ENCODE measurements at regions not wholly inside any gene's neighbourhood (a gene's known extent, or its start where the extent isn't known, plus 50 kb on each side); places are given as distances from the start of the nearest gene placed in this dataset.
"Not testable (repeated sequence)": the region's sequence is repeated elsewhere in the genome, so short reads cannot be mapped to it uniquely, and the experiment has no call there.

DNA sequence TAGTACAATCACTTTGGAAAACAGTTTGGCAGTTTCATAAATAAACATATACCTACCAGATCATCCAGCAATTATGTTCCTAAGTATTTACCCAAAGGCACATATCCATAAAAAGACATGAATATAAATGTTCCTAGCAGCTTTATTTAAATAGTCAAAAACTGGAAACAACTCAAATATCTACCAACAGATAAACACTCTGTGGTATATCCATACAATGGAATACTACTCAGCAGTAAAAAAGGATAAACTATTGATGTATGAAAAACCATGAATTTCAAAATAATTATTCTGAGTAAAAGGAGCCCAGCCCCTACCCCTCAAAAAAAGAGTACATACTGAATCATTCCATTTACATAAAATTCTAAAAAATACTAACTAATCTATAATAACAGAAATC, 232.7 kb upstream of the SLC30A5 start:
- DNase-seq (ENCODE audit: low spot score) = no peak

DNA sequence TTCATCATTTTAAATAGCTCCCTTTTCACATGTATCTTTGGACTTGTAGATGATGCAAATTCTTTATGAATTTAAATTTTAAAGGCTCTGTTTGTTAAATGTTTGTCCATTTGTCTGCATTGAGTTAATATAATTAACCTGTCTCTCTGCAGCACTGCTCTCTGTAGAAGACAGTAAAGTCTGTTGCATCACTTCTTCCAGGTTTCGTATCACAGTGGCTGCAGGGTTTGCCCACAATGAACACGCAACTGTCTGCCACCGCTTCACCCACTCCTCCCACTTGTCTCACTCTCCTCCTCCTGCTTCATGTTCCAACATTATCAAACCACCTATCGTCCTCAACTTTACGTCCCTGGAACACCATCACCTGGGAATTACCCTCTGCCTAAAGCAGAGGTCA, 231.3 kb upstream of the SLC30A5 start:
- DNase-seq (ENCODE audit: low spot score) = no peak

DNA sequence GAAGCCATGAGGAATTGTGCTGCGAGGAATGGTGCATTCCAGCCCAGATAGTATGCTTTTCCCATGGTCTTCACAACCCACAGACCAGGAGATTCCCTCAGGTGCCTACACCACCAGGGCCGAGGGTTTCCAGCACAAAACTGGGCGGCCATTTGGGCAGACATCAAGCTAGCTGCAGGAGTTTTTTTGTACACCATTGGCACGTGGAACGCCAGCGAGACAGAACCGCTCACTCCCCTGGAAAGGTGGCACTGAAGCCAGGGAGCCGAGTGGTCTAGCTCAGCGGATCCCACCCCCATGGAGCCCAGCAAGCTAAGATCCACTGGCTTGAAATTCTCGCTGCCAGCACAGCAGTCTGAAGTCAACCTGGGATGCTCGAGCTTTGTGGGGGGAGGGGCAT, 228.6 kb upstream of the SLC30A5 start:
- DNase-seq (ENCODE audit: low spot score) = not testable (repeated sequence)

DNA sequence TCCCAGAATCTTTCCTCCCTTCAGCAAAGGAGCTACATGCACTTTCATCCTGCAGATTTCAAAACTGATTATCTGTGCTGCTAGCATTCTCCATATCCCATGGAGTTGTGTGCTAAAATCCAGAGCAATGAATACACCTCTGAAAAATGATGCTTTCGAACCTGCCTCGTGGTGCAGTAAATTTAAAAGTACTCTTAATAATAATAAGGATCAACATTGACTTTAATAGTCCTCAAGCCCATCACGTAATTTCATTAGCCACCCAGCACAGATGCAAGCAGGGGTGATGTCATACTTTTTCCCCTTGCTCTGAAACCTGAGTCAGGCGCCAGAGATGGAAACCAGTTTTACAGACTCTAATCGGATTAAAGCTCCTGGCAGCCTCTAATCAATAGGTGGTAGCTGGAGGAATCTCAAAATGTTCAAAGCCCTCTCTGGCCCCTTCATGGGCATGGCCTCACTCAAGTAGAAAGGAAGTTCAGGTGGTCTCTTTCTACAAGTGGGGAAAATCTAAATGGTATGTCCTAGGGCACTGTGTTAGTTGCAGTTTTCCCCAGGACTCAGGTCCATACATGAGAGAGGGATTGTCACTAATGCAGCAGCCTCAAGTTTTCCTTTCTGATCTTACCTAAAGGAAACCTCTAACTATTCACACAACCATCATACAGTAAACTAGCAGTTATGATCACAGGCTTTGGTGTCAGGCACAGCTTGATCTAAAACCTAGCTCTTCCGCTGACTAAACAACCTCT, 221.6 kb upstream of the SLC30A5 start:
- peak; percentile 23 for DNase-seq (ENCODE audit: low spot score)

DNA sequence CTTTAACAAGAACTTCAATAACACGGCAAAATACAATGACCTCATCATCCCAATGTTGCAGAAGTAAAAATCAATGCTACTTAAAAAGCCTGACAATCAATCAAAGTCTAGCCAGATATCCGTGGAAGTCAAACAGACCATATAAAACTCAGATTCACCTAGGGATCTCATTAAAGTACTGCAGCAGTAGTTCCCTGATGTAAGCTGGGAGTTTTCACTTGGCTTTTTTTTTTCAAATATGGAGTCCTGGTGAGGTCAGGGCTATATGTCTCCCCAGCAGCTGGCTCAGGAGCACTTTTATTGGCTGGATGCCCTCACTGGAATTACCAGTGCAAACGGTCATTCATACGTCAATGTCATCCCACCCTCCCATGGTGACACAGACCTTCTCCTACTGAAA, 220.6 kb upstream of the SLC30A5 start:
- DNase-seq (ENCODE audit: low spot score) = no peak

DNA sequence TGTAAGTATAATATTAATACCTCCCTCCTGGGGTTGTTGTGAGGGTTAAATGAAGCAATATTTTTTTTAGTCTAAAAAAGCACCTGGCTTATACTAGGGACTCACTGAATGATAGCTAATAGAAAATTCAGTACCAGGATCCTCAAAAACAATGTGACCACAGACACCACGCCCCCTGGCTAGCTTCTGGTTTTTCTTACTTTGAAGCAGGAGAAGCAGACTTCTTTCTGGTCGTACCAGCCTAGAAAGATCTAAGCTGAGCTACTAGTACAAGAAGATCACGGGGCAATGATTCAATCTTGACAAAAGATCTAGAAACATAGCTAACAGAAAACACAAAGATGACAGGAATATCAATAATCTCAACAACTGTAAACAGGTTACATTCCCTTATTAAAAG, 218.5 kb upstream of the SLC30A5 start:
- no peak for DNase-seq (ENCODE audit: low spot score)

DNA sequence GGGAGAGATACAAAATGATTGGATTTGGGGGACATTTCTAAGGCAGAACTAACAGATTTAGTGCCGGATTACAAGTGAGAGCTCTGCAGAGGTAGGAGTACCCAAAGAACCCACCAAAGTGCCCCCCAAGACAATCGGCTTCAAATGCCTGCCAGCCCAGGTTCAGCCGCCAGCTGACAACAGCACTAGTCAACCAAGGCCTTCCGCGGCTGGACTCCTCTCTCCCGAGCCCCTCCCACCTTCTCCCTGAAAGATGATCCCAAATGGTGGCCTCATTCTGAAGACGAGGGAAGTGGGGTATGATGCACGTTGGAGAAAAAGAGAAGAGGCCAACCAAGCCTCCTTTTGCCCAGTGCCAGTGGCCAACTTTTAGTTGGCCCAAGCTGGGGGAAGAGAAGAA, 210.4 kb upstream of the SLC30A5 start:
- peak; percentile 25 for DNase-seq (ENCODE audit: low spot score)

DNA sequence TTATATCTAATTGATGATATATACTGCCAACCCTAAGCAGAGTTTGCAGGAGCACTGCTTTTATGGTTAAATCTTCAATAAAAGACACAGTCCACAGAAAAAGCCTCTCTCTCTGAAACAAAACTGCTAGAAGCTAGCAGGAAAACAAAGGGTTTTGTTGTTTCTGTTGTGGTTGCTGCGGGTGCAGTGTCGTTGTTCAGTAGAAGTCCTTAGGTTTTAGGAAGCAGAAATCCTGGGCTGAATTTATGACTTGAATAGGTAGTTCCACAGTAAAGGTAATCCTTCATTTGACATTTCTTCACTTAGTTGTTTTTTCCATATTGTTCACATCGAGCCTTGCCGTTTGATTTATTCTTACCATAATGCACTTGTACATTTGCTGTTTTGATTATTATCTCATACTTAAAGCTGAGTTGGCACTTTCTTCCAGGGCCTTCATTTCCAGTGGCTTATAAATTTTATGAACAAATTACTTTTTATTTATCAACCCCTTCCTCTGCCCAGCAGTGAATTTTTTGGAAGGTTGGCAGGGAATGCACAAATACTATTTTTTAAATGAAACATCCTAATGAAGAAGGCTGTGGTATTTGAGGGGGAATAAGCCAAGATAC, 209.6 kb upstream of the SLC30A5 start:
- DNase-seq (ENCODE audit: low spot score) = no peak

DNA sequence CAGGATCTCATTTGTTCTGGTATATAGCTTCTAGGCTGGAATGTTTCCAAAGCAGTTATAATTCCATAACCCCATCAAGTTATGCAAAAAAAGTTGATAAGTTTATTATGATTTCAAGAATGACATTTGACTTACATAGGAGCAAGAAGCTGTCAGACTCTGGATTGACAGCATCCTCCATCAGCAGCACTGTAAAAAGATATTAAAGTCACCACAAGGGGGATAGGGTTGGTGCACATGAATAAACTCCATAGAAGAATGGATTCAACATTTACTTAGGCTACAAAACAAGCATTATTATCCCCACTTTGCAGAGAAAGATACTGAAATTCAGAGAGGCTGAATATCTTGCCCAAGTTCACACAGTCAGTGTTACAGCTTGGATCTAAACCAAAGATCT, 208.9 kb upstream of the SLC30A5 start:
- peak; percentile 20 for DNase-seq (ENCODE audit: low spot score)

DNA sequence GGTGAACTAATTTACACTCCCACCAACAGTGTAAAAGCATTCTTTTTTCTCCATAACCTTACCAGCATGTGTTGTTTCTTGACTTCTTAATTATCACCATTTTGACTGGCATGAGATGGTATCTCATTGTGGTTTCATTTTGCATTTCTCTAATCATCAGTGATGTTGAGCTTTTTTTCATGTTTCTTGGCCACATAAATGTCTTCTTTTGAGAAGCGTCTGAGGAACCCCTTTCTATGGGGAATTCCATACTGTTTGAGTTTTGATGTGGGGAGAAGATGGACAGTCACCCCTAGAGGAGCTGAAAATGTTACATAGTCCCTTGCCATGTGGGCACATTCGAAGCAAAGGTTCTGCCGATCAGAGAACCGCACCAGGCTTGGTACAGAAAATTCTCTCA, 207.0 kb upstream of the SLC30A5 start:
- no peak for DNase-seq (ENCODE audit: low spot score)

DNA sequence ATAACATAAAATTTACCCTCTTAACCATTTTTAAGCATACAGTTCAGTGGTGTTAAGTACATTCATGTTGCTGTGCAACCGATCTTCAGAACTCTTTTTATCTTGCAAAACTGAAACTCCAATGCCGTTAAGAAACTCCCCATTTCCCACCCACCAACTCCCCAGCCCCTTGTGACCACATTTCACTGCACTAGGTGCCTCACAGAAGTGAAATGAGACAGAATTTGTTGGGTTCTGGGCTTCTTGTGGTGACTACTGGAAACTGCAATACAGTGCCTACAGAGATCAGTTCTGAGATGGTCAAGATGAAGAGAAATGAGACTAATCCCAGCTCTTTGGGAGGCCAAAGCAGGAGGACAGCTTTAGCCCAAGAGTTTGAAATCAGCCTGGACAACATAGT, 202.1 kb upstream of the SLC30A5 start:
- DNase-seq (ENCODE audit: low spot score) = no peak

DNA sequence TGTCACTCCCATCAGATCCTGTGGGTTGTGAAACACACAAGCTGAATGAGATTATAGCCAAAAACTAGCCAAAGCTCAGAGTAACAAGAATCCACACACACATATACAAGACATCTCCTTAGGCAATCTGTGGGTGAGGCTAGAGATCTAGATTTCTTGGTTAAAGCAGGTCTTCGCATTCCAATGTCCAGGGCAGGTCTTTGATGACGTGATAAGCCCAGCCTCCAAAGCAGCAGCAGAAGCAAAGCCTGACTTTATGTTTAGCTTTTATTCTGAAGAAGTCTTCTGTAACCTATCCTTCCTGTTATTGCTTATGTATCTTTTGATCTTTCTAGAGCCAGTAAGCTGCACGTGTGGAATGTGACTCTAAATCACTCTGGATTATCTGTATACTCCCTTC, 199.1 kb upstream of the SLC30A5 start:
- DNase-seq (ENCODE audit: low spot score) = no peak

DNA sequence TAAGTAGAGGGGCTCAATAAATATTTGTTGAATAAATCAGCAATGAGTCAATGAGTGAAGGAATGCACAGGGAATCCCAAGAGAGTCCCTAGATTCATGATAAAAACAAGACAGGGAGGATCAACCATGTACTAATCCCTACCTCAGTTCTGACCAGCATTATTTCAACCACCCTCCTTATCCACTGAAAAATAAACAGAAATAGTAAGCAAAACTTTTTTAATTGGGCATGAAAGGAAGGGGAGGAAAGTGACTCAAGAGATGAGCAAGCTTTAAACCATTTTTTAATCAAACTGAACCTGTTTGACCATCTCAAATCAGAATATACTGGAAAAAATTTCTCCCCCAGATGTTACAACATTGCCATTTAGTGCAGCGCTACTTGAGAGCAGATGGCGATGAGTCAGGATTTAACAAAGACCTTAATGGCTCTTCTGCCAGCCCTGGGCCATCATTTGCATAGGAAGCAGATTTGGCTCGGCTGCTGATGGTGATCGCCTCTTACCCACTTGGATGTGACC, 194.8 kb upstream of the SLC30A5 start:
- DNase-seq (ENCODE audit: low spot score) = peak; percentile 46

DNA sequence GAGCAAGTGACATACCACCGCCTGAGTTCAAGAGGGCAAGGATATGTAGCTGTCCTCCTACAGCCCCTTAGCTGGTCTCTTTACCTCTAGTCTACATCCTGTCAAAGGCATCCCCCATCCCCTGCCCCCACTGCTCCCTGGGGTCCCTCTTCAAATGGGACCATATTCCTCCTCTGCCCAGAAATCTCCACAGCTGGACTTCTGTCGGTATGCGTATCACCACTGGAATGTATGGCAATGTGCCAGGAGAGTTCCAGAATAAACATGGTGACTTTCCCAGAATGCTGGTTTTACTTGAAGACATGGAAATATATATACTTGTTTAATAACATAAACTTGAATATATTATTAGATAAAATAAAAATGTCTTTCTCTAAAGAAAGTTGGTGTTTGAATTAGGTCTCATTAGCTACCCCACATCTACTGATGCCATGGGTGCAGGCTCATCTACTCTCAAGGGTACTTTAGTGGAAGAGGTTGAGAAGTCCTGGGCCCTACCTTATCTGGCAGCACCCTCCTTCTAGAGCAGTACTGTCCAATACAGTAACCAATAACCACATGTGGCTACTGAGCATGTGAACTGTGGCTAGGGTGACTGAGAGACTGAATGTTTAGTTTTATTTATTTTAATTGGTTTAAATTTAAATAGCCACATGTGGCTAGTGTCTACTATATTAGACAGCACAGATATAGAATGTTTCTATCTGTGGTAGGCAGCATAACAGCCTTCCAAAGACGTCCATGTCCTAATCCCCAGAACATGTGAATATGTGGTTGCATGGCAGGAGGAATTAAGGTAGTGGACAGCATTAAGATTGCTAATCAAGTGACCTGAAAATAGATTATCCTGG, 181.7 kb upstream of the SLC30A5 start:
- DNase-seq (ENCODE audit: low spot score) = no peak

DNA sequence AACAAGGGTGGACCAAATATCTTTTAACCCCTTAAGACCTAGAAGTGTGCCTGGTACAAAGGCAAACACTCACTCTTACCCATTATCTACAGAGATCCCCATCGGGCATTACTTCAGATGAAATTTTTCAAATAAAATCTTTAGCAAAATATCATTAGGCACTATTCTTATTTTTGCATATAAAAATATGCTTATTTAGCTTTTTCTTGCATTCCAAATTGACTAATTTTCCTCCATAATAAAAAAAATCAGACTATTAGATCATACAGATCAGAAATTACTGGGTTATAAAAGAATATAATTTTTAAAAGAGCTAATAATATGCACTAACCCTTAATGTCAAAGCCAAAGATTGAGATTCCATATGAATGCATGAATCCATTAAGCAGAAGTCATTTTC, 178.7 kb upstream of the SLC30A5 start:
- no peak for DNase-seq (ENCODE audit: low spot score)

DNA sequence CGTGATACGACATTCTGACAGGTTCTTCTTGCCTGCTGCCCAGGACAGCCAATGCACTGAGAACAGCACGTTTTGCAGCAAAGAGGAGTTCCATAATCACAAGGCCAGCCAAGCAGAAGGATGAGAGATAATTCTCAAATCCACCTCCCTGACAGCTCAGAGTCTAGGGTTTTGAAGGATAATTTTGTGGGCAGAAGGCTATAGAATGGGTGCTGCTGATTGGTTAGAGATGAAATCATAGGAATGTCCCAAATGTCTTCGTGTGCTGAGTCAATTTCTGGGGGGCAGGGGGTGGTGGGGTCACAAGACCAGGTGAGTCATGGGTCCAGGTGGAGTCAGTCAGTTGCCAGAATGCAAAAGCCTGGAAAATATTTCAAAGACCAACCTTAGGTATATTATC, 175.5 kb upstream of the SLC30A5 start:
- no peak for DNase-seq (ENCODE audit: low spot score)

DNA sequence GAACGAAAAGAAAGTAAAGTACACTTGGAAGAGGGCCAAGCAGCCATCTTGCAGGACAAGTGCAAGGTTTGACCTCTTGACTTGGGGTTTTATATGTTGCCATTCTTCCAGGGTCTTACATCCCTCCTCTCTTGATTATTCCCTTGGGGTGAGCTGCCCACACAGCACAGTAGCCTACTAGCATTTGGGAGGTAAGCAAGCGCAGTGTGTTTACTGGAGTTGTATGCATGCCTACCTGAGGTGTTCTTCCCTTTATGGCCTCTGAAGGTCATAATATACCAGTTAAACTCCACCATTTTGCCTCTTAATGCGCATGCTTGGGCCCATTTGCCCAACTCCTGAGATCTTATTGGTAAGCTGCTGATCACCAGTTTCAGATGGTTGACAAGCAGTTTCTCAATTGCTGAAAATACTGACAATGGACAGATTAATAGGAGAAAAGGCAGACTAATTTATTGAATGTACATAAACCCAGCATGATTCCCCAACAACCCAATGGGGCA, 173.8 kb upstream of the SLC30A5 start:
- no peak for DNase-seq (ENCODE audit: low spot score)

DNA sequence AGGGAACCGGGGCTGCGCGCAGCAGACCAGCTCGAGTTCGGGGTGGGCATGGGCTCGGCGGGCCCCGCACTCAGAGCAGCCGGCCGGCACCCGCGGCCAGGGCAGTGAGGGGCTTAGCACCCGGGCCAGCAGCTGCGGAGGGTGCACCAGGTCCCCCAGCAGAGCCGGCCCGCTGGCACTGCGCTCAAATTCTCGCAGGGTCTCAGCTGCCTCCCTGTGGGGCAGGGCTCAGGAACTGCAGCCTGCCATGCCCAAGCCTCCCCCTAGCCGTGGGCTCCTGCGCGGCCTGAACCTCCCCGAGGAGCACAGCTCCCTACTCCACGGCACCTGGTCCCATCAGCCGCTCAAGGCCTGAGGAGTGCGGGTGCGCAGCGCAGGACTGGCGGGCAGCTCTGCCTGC, 172.9 kb upstream of the SLC30A5 start:
- DNase-seq (ENCODE audit: low spot score) = no peak

DNA sequence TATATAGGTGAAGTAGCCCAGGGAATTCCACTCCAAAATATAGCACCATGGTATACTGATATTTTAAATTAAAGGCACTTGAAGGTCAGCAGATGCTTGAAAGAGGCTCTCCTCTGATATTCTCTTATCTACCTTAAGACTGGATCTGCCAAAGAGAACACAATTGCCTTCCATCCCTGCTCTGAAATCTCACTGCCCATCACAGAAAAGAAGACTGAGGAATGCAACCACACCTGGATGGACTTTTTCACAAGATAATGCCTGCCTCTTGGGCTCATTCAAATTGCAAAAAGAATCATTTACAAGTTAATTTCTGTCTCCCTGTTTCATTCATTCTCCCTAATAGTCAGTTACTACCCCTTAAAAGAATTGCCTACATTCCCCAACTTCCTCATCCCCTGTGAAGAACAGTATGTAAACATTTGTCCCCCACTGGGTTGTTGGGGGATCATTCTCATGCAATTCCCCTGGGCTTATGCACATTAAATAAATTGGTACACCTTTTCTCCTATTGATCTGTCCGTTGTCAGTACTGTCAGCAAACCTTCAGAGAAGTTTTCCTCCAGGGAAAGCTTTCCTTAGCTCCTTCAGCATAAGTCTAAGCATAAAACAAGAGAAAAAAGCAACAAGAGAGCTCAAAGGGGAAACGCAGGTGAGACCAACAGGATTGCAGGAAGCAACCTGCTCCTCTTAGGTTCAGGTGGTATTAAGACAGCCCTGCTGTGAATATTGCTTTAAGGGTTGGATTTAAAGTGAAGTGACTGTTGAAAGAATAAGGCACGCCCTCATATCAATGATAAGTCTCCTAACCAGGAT, 171.4 kb upstream of the SLC30A5 start:
- peak; percentile 40 for DNase-seq (ENCODE audit: low spot score)

DNA sequence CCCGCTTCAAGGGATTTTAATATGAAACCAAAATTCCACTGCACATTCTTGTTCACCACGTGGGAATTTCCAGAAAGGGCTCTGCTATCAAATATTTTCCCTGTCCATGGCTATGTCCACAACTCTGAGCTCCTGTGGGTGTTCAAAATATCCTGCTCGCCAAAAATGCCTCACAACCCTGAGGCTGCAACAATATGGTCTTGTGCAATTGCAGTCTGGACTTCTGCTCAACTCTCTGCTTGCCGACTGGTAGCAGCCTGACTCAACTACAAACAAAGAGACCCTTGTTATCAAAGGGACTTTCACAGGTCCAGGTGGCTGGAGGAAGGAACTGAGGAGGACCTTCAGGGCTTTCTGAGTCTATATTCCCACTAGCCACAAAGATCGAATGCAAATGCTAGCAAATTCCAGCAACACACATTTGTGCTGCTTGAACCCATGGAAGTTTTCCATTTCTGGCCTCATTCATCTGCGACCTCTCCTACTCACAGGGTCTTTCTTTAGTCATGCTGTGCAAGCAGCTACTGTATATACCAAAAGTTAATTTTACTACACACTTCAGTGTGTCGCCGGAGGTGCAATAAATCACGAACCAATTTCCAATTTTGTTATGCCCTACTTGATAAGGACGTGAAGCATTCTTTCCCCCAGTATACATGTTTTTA, 169.2 kb upstream of the SLC30A5 start:
- no peak for DNase-seq (ENCODE audit: low spot score)

DNA sequence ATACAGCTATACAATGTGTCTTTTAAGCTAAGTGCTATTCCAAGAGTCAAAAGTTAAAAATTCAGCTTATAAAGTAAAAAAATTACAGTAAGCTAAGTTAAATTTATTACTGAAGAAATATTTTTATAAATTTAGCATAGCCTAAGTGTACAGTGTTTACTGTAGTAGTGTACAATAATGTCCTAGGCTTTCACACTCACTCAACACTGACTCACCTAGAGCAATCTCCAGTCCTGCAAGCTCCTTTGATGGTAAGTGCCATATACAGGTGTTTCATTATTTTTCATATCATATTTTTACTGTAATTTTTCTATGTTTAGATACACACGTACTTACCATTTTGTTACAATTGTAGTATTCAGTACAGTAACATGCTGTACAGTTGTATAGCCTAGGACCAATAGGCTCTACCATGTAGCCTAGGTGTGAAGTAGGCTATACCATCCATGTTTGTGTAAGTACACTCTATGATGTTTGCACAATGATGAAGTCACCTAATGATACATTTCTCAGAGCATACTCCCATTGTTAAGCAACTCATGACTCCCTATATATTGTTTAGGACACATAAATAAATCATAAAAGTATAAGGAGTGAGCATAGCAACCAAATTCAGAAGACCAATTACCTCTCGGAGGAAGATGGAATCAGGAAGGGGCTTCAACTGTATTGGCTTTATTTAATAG, 165.1 kb upstream of the SLC30A5 start:
- DNase-seq (ENCODE audit: low spot score) = no peak
